ENCODE measurements at regions not wholly inside any gene's neighbourhood (a gene's known extent, or its start where the extent isn't known, plus 50 kb on each side); places are given as distances from the start of the nearest gene placed in this dataset.
"Not testable (repeated sequence)": the region's sequence is repeated elsewhere in the genome, so short reads cannot be mapped to it uniquely, and the experiment has no call there.

GRCh38 chr7:1351881-1352625, 107.2 kb downstream of the MICALL2 start:
- TF ChIP-seq CTCF (IDR thresholded peaks at IDR 0.05) = no peak
- Mint-ChIP-seq H3K27me3 (ENCODE audit: low read depth, poor library complexity) (peaks cover 16% of the 10 kb centered on the region), H3K9me3 (no peaks in the 10 kb centered on the region), H3K36me3 (ENCODE audit: low read depth) (no peaks in the 10 kb centered on the region), H3K4me1 (peaks cover 42% of the 10 kb centered on the region), H3K27ac (no peak overlapping the region), H3K4me3 (no peak overlapping the region)
- DNase-seq = no peak

DNA sequence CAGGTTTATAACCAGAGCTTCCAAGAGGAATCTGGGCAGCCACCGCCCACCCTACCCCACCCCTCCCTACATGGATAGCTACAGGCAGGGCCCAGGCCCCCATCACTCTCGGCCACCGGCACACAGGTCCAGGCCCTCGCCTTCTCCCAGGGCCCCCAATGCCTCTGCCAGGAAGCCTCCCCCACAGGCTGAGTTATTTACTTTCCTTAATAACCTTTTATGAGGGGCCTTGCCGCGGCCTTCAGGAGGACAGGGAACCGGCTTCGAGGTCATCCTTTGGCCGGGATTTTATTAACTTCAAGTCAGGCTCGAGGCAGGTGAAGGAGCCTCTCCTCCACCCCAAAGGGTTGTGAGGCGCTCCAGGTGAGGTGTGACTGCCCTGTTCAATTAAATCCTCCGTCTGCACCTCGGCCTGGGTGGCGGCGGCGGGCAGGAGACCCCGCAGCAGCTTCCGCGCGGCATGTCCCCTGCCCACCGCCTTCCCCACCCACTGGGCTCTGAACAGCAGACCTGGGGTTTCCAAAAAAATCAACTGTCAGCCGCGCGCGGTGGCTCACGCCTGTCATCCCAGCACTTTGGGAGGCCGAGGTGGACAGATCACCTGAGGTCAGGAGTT, 106.5 kb downstream of the MICALL2 start:
- peaks cover 16% of the 10 kb centered on the region for H3K27me3 Mint-ChIP-seq (ENCODE audit: low read depth, poor library complexity)
- DNase-seq = no peak
- H3K4me1 Mint-ChIP-seq = peaks cover 40% of the 10 kb centered on the region
- H3K9me3 Mint-ChIP-seq = no peaks in the 10 kb centered on the region
- H3K4me3 Mint-ChIP-seq = no peak overlapping the region
- H3K27ac Mint-ChIP-seq = no peak overlapping the region
- no peaks in the 10 kb centered on the region for H3K36me3 Mint-ChIP-seq (ENCODE audit: low read depth)
- no peak for TF ChIP-seq CTCF (IDR thresholded peaks at IDR 0.05)

GRCh38 chr7:1354661-1355567, 104.4 kb downstream of the MICALL2 start:
- Mint-ChIP-seq H3K9me3 (no peaks in the 10 kb centered on the region), H3K27me3 (ENCODE audit: low read depth, poor library complexity) (peaks cover 16% of the 10 kb centered on the region), H3K4me1 (peaks cover 26% of the 10 kb centered on the region), H3K36me3 (ENCODE audit: low read depth) (no peaks in the 10 kb centered on the region), H3K27ac (no peak overlapping the region), H3K4me3 (no peak overlapping the region)
- DNase-seq = no peak
- TF ChIP-seq CTCF (IDR thresholded peaks at IDR 0.05) = no peak

DNA sequence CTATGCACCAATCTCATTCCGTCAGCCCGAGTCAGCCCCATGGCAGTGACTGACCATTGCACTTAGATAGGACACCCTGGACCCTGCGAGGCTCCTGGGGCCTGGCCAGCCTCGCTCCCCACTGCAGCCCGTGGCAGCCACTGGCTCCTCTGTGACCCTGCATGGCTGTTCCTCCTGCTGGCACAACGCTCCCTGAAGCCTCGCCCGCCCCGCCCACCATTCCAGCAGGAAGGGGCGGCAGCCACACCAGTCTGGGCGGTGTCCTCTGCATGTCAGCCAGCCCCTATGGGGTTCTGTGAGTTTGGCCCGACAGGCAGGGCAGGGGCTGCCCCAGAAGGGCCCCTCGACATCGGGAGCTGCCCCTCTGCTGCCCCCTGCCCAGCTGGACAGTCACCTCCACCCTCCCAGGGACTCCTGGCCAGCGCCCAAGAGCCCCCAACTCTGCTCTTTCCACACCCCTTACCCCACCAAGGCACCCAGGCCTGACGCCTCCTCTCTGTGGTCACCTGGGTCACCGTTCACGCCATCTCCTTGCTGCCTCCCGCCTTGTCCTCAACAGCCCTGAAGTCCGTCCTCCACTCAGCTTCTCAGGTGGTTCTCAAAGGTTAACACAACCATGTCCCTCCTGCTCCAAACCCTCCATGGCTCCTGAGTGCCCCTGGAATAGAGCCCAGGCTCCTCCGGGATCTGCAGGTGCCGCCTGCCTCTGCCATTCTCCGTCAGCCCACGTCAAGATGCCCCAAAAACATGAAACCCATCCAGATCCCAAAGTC, 103.5 kb downstream of the MICALL2 start:
- Mint-ChIP-seq H3K27ac (no peak overlapping the region), H3K4me1 (peaks cover 20% of the 10 kb centered on the region), H3K4me3 (no peak overlapping the region), H3K27me3 (ENCODE audit: low read depth, poor library complexity) (peaks cover 13% of the 10 kb centered on the region), H3K9me3 (no peaks in the 10 kb centered on the region), H3K36me3 (ENCODE audit: low read depth) (no peaks in the 10 kb centered on the region)
- no peak for TF ChIP-seq CTCF (IDR thresholded peaks at IDR 0.05)
- no peak for DNase-seq

- not testable (repeated sequence) for H3K4me3 Mint-ChIP-seq; H3K9me3 Mint-ChIP-seq; H3K27me3 Mint-ChIP-seq (ENCODE audit: low read depth, poor library complexity); H3K36me3 Mint-ChIP-seq (ENCODE audit: low read depth); DNase-seq; H3K27ac Mint-ChIP-seq
- peaks cover 14% of the 10 kb centered on the region for H3K4me1 Mint-ChIP-seq
These were observed 102.4 kb downstream of the MICALL2 start for GRCh38 chr7:1356853-1357252.

DNA sequence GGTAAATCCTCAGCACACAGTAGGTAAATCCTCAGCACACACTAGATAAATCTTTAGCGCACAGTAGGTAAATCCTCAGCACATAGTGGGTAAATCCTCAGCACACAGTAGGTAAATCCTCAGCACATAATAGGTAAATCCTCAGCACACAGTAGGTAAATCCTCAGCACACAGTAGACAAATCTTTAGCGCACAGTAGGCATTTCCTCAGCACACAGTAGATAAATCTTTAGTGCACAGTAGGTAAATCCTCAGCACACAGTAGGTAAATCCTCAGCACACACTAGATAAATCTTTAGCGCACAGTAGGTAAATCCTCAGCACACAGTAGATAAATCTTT, 102.0 kb downstream of the MICALL2 start:
- DNase-seq; H3K4me3 Mint-ChIP-seq; H3K27ac Mint-ChIP-seq; H3K9me3 Mint-ChIP-seq; H3K36me3 Mint-ChIP-seq (ENCODE audit: low read depth); H3K27me3 Mint-ChIP-seq (ENCODE audit: low read depth, poor library complexity): not testable (repeated sequence)
- H3K4me1 Mint-ChIP-seq = peaks cover 15% of the 10 kb centered on the region

All from nephron progenitor cell (in vitro differentiated cells).